ENCODE measurements at regions not wholly inside any gene's neighbourhood (a gene's known extent, or its start where the extent isn't known, plus 50 kb on each side); places are given as distances from the start of the nearest gene placed in this dataset.

DNA sequence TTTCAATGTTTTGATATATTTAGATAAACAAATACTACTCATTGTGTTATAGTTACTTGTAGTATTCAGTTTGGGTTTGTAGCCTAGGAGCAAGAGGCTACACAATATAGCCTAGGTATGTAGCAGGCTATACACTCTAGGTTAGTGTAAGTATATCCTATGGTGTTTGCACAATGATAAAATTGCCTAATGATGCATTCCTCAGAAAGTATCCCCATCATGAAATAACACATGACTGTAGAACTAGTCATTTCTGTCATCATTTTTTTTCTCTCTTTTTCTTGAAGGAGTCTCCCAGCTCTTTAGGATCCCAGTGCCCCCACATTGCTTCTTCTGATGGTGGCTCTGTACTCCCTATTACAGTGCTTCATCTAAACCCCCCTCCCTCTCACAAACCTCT, 157.7 kb upstream of the CADPS start:
- no peak for DNase-seq
- ATAC-seq: no peak
- Histone ChIP-seq H3K36me3 (no peaks in the 10 kb centered on the region), H3K9me3 (no peaks in the 10 kb centered on the region), H3K4me3 (no peak overlapping the region), H3K27ac (no peak overlapping the region), H3K4me1 (no peaks in the 10 kb centered on the region), H3K27me3 (no peaks in the 10 kb centered on the region)
- TF ChIP-seq, protein P1, sequence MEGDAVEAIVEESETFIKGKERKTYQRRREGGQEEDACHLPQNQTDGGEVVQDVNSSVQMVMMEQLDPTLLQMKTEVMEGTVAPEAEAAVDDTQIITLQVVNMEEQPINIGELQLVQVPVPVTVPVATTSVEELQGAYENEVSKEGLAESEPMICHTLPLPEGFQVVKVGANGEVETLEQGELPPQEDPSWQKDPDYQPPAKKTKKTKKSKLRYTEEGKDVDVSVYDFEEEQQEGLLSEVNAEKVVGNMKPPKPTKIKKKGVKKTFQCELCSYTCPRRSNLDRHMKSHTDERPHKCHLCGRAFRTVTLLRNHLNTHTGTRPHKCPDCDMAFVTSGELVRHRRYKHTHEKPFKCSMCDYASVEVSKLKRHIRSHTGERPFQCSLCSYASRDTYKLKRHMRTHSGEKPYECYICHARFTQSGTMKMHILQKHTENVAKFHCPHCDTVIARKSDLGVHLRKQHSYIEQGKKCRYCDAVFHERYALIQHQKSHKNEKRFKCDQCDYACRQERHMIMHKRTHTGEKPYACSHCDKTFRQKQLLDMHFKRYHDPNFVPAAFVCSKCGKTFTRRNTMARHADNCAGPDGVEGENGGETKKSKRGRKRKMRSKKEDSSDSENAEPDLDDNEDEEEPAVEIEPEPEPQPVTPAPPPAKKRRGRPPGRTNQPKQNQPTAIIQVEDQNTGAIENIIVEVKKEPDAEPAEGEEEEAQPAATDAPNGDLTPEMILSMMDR (IDR thresholded peaks at IDR 0.05): no peak
- intact Hi-C loops (cut with DNase I): no loop called here

DNA sequence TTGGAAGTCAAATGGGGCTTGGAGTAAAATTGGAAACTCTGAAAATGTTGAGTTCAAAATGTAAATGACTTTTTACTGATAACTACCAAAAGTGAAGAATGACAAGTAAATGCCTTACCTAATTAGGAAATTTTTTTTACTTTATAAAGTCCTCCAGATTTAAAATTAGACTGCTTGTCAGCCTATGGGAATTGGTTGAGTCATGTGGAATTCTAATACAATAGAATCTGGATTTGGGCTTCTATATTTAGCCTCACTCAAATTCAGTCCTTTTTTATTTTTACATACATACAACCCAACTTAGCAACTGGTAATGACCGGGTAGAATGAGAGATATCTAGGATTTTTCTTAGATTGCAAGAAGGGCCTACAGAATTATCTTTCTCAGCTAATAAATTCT, 158.9 kb upstream of the CADPS start:
- Histone ChIP-seq H3K9me3 (no peaks in the 10 kb centered on the region), H3K4me1 (no peaks in the 10 kb centered on the region), H3K4me3 (no peak overlapping the region), H3K27ac (no peak overlapping the region), H3K27me3 (no peaks in the 10 kb centered on the region), H3K36me3 (no peaks in the 10 kb centered on the region)
- ATAC-seq (no peak), DNase-seq (no peak)
- TF ChIP-seq, protein P1 (IDR thresholded peaks at IDR 0.05): no peak
- intact Hi-C loops (cut with DNase I): no loop called here

GRCh38 chr3:63037116-63037515, 161.9 kb upstream of the CADPS start:
- TF ChIP-seq, protein P1 (IDR thresholded peaks at IDR 0.05): no peak
- no peaks in the 10 kb centered on the region for H3K36me3 ChIP-seq
- no peaks in the 10 kb centered on the region for H3K4me1 ChIP-seq
- H3K9me3 ChIP-seq: no peaks in the 10 kb centered on the region
- no peaks in the 10 kb centered on the region for H3K27me3 ChIP-seq
- intact Hi-C loops (cut with DNase I): no loop called here
- H3K4me3 ChIP-seq: no peak overlapping the region
- DNase-seq (no peak), ATAC-seq (no peak)
- H3K27ac ChIP-seq: no peak overlapping the region

- Histone ChIP-seq H3K4me3 (no peak overlapping the region), H3K4me1 (no peaks in the 10 kb centered on the region), H3K9me3 (no peaks in the 10 kb centered on the region), H3K27ac (no peak overlapping the region), H3K27me3 (no peaks in the 10 kb centered on the region), H3K36me3 (no peaks in the 10 kb centered on the region)
- TF ChIP-seq, protein P1 (IDR thresholded peaks at IDR 0.05): no peak
- intact Hi-C loops (cut with DNase I): no loop called here
- ATAC-seq (no peak), DNase-seq (no peak)
Observed at GRCh38 chr3:63042833-63043232, 167.6 kb upstream of the CADPS start.

DNA sequence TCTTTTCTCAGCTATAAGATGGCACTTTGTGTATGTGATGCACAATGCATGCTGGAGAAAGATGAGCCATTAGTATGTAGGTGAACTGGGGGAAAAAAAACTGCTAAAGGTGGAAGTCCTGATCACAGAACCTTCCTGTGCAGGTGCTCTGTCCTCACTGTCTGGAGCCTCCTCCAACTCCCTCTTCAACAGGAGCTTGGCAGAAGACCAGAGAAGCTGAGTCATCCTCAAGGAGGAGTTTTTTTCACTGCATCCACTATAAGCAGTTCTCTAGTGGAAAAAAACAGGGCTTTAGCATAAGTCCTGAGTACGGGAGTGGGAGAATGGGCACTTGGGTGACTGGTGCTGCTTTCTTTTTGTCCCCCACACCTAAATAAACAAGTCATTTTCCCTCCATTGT, 168.4 kb upstream of the CADPS start:
- no peaks in the 10 kb centered on the region for H3K27me3 ChIP-seq
- no peak overlapping the region for H3K4me3 ChIP-seq
- intact Hi-C loops (cut with DNase I): no loop called here
- no peaks in the 10 kb centered on the region for H3K36me3 ChIP-seq
- ATAC-seq (peak; percentile 94), DNase-seq (peak in 1 of 4 donors; percentile 46)
- TF ChIP-seq, protein P1 (IDR thresholded peaks at IDR 0.05): no peak
- H3K4me1 ChIP-seq: no peaks in the 10 kb centered on the region
- no peaks in the 10 kb centered on the region for H3K9me3 ChIP-seq
- no peak overlapping the region for H3K27ac ChIP-seq
